ENCODE measurements at regions not wholly inside any gene's neighbourhood (a gene's known extent, or its start where the extent isn't known, plus 50 kb on each side); places are given as distances from the start of the nearest gene placed in this dataset.

DNA sequence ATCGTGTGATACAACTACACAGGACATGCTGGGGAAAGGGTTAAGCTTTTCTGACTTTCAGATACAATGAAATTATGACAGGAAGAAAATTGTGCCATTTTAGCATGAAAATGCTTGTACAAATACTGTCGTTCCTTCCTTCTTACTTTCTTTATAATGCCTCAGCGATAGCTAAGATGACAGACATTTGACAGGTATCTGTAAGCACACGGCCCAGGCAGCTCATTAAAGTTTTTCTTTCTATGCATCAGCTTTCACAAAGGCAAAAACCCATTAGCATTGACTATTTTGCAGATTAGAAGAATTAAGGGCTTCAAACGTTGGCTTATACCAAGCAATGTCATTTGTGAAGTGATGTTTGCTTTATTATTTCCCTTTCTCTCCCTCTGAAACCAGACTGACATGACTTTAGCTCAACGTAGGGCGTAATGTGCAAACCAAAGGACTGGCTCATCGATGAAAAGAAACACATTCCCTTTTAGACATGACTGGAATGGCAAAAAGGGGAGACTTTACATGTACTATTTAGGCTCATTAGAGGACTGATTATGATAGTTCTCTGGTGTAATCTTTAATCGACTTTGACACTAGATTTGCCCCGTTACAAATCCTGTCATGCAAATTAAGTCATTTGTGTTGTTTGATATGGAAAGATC is 258.4 kb upstream of the SP8 start:
- H3K36me3 Mint-ChIP-seq (ENCODE audit: low read depth): no peaks in the 10 kb centered on the region
- TF ChIP-seq, protein P1, sequence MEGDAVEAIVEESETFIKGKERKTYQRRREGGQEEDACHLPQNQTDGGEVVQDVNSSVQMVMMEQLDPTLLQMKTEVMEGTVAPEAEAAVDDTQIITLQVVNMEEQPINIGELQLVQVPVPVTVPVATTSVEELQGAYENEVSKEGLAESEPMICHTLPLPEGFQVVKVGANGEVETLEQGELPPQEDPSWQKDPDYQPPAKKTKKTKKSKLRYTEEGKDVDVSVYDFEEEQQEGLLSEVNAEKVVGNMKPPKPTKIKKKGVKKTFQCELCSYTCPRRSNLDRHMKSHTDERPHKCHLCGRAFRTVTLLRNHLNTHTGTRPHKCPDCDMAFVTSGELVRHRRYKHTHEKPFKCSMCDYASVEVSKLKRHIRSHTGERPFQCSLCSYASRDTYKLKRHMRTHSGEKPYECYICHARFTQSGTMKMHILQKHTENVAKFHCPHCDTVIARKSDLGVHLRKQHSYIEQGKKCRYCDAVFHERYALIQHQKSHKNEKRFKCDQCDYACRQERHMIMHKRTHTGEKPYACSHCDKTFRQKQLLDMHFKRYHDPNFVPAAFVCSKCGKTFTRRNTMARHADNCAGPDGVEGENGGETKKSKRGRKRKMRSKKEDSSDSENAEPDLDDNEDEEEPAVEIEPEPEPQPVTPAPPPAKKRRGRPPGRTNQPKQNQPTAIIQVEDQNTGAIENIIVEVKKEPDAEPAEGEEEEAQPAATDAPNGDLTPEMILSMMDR (IDR thresholded peaks at IDR 0.05): no peak
- no peak overlapping the region for H3K4me3 Mint-ChIP-seq
- H3K9me3 Mint-ChIP-seq: no peaks in the 10 kb centered on the region
- peaks cover 3% of the 10 kb centered on the region for H3K27me3 Mint-ChIP-seq (ENCODE audit: low read depth, poor library complexity)
- DNase-seq: no peak
- H3K4me1 Mint-ChIP-seq: peaks cover 24% of the 10 kb centered on the region
- no peak overlapping the region for H3K27ac Mint-ChIP-seq

DNA sequence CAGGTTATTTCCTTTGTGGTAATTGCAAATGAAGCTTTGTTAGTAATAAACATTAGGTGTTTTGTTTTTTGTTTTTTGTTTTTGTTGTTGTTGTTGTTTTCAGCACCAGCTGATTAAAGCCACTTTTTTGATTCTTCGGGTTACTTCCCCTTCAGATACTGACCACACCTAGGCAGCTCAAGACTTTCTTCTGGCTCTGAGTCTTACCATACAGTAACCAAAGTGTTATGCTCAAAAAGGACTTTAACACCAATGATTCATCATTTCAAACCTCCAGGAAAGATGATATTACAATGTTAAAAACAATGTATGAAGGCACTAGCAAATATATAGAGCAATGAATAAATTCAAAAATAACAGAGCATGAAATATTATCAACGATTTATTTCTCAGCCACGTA is 265.2 kb upstream of the SP8 start:
- Mint-ChIP-seq H3K4me1 (no peaks in the 10 kb centered on the region), H3K4me3 (no peak overlapping the region), H3K9me3 (no peaks in the 10 kb centered on the region), H3K36me3 (ENCODE audit: low read depth) (no peaks in the 10 kb centered on the region), H3K27ac (no peak overlapping the region), H3K27me3 (ENCODE audit: low read depth, poor library complexity) (peaks cover 6% of the 10 kb centered on the region)
- TF ChIP-seq, protein P1 (IDR thresholded peaks at IDR 0.05): no peak
- no peak for DNase-seq

DNA sequence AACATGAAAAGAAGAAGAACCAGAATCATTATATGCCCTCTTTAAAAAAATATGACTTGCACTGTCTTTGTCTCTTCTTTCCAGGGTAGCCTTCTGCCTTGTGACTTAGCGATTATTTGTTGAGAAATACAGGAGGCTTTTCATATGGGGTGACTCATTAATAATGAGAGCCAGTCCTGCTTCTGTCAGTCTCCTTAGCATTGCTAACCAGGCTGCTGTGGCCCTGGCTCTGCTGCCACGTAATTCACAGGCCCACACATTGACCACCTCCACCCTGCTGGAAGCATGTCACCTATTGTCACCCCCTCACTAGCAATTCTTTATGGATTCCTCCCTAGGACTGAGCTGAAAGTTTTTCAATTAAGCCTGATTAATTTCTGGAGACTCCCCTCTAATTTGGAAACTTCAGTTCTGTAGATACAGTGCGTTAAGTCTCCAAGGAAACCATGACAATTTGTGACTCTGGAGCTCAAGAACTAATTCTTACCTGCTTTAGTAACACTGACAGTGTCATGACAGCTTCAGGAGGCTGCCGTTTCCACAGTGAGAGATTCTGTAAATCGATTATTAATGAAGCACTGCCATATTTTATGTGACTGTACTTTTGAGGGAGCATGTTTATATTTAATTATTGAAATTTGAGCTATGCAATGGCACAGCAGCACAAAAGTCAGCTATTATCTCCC is 267.9 kb upstream of the SP8 start:
- Mint-ChIP-seq H3K36me3 (ENCODE audit: low read depth) (no peaks in the 10 kb centered on the region), H3K27ac (no peak overlapping the region), H3K9me3 (peaks cover 17% of the 10 kb centered on the region), H3K27me3 (ENCODE audit: low read depth, poor library complexity) (peaks cover 10% of the 10 kb centered on the region), H3K4me1 (no peaks in the 10 kb centered on the region), H3K4me3 (no peak overlapping the region)
- no peak for DNase-seq
- TF ChIP-seq, protein P1 (IDR thresholded peaks at IDR 0.05): no peak

DNA sequence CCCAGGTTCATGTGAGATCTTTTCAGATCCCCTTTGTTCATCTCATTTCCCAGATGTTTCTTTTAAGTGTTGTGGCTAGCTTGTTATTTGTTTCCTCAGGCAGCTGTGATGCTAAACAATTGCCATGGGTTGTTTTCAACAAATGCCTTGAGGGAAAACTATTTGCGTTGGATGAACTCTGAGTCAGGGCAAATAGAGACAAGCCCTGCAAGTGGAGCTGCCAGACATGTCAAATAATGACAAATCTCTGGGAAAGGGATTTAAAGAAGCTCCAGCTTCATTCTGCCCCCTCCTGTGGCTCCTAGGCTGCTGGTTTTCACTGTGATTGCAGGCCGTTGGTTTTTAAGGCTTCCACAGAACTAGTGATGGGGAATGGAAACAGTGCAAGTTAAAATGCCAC is 272.4 kb upstream of the SP8 start:
- H3K9me3 Mint-ChIP-seq: peaks cover 20% of the 10 kb centered on the region
- TF ChIP-seq, protein P1 (IDR thresholded peaks at IDR 0.05): no peak
- no peak for DNase-seq
- no peaks in the 10 kb centered on the region for H3K36me3 Mint-ChIP-seq (ENCODE audit: low read depth)
- H3K4me1 Mint-ChIP-seq: no peaks in the 10 kb centered on the region
- H3K27me3 Mint-ChIP-seq (ENCODE audit: low read depth, poor library complexity): peaks cover 7% of the 10 kb centered on the region
- no peak overlapping the region for H3K4me3 Mint-ChIP-seq
- H3K27ac Mint-ChIP-seq: no peak overlapping the region

DNA sequence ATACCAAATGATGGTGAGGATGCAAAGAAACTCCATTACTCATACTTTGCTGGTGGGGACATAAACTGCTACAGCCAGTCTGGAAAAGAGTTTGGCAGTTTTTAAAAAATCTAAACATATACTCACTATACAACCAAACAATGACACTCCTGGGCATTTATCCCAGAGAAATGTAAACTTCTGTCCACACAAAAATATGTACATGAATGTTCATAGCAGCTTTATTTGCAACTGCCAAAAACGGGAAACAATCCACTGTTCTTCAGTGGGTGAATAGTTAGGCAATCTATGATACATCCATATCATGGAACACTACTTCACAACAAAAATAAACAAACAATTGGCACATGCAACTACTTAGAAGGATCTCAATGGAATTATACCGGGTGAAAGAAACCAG is 276.4 kb upstream of the SP8 start:
- TF ChIP-seq, protein P1 (IDR thresholded peaks at IDR 0.05): no peak
- H3K27me3 Mint-ChIP-seq (ENCODE audit: low read depth, poor library complexity): peaks cover 3% of the 10 kb centered on the region
- H3K36me3 Mint-ChIP-seq (ENCODE audit: low read depth): no peaks in the 10 kb centered on the region
- peaks cover 20% of the 10 kb centered on the region for H3K9me3 Mint-ChIP-seq
- DNase-seq: no peak
- H3K4me1 Mint-ChIP-seq: no peaks in the 10 kb centered on the region
- no peak overlapping the region for H3K4me3 Mint-ChIP-seq
- H3K27ac Mint-ChIP-seq: no peak overlapping the region
